GM19397 (cell line): ENCODE measurements at regions not wholly inside any gene's neighbourhood (a gene's known extent, or its start where the extent isn't known, plus 50 kb on each side); places are given as distances from the start of the nearest gene placed in this dataset.
A peak's percentile ranks its signal among the peaks of the same experiment; 100 is the strongest.

ENCODE experiments used
- ATAC-seq: cut with Tn5 transposase; IDR thresholded peaks from one replicate; pipeline ENCODE4 v1.9.1; 2021; ENCODE audit warnings: mild to moderate bottlenecking, moderate library complexity; ENCODE audit not compliant: unreplicated experiment

DNA sequence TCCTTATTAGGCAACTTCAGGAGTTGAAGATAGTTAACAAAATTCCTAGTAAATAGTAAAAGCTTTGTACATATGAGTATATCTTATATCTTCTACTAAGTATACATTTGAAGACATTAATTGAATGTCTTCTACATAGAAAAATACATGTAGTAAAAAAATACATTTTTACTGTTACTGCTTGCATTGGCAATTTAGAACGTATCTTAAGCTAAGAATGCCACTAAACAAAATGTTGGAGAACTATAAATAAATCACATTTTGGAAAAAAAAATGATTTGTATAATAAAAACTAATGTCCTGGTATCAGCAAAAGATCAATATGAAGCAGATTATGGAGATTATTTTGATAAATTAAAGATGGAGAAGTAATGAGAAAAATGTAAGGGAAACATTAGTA is 434.2 kb upstream of the SLC8A1 start:
- no peak for ATAC-seq

DNA sequence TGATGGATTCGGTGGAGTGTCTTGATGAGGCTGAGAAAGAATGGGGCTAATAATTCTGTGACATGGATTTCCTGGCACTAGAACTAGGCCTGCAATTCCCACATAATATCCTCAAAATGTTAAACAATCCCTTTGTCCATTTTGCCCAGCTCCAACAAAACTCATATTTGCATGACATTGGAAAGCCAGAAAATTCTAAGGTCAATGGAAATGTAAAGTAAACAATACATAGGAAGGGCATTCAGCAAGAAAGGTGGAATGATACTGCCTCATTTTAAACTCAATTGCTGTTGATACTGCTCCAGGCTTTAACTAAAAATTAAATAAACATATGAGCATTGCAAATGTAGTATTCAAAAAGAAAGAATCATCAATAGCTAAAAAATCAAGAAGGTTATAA is 434.8 kb upstream of the SLC8A1 start:
- ATAC-seq = no peak

DNA sequence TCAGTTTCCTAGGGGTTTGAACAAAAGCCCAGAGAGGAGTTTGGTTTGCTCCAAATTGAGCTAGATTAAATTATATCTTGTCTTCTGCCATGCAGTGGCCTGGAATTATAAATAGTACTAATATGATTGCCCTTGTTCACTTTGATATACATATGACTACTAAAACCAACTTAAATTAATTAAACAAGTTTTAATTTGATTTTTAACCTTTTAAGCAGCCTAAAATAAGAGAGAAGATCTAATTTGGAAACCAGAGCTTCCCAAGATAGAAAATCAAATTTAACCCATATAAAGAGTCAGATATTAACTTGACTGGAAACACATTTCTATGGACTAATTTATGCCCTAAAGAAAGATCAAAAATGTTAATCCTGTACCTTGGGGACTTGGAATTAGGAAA is 444.5 kb upstream of the SLC8A1 start:
- ATAC-seq = no peak

DNA sequence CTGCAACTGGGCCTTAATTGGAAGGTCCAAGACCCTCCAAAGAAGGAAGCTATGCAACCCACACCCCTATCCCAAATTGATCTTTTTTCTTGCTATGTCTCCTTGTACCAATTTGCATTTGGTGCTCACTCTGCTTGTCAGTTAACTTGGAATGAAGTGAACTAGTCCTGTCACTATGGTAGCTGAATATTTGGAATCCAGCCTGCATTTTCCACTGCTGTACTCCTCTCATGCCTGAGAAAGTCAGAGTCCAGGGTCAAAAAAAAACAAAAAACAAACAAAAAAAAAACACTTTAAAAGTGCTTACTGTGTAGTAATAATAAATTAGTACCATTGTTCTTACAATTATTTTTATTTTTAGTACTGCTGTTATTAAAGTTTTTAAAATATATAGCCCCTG is 462.8 kb upstream of the SLC8A1 start:
- ATAC-seq = no peak

DNA sequence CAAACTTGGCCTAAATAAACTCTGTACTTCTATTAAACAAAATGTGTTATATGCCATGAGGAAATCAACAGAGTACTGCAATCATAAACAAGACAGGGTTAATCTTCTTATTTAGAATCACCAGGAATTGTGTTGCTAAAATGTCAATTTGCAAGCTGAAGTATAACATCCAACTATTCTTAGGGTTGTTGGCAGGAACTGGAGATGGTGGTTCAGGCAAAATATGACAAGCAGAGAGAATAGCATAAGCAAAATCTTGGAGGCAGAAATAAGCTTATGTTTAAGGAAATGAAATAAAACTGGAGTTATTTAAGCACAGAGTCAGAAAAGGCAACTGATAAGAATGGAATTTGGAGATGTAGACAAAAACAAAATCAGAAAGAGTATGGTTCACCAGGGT is 463.8 kb upstream of the SLC8A1 start:
- ATAC-seq = no peak

DNA sequence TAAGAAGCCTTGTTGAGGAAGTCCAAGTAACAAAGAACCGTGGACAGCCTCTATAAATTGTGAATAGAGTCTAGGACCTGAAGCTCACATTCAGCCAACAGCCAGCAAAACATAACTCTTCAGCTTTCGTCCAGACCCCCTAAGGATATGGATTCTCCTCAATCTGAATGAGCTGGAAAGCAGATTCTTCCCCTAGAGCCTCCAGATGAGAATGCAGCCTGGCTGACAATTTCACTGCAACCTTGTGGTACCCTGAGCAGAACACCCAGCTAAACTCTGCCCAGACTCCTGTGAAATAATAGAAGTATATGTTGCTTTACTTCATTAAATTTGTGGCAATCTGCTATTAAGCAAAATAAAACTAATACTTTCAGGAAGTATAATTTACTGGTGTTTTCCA is 483.5 kb upstream of the SLC8A1 start:
- ATAC-seq = no peak

DNA sequence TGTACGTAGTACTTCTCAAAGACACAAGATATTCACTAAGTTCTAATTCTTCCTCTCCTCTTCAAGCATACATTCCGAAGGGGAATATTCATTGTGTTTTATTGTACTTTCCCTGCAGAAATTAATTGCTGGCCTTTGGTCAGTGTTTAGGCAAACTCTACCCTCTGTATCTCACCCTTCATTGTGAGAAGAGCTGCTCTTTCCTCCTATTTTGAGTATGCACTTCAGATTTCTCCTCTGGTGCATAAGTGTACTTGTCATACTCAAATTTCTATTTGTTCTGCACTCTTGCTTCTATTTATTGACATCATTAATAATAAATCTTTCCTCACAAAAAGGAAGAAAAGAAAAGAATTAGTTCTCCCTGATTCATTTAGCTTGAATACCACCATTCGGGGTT is 485.4 kb upstream of the SLC8A1 start:
- no peak for ATAC-seq

DNA sequence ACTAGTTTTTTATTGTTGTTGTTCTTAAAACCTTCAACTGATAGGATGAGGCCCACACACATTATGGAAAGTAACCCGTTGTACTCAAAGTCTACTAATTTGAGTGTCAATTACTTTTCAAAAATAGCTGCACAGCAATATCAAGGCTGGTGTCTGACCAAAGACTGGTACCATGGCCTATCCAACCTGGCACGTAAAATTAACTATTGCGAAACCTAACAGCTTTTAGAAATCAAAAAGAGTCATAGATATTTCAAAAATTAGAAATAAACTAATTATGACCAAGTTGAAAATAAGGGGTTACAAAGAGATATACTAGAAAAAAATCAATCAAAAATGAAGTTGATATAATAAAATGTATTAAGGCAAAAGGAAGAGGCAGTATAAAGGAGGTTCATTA is 501.5 kb upstream of the SLC8A1 start:
- ATAC-seq = no peak

DNA sequence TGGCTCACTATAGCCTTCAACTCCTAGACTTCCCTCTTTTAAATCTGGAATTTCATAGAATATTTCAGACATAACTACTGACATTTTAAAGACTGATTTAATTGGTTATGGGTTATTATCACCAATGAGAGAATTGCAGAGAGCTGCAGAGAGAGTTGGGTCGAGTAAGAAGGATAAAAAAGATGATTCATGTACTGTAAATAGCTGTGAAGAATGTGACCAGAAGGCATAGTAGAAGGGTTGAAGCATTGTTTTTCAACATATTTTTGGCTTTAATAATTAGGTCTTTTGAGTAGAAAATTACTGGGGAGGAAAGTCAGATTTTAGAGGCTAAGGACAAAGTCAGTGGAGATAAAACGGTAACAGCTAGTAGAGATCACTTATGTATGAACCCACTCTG is 503.2 kb upstream of the SLC8A1 start:
- ATAC-seq = no peak

DNA sequence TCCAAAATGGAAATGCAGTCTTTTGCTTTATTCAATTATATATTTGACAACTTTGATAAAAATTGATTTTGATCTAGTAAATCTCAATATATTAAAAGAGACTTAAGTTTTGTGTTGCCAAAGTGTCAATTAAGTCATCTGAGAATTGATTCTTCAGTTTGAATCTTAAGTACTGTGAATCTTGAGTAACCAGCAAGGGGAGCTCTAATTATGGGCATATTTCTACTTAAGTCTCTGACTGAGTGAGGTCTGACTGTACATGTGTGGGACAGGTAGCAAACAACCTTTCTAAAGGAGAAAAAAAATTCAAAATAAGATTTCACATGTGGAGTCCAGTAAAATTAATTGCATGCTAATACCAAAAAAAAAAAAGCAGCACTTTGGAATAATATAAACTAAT is 503.7 kb upstream of the SLC8A1 start:
- no peak for ATAC-seq

DNA sequence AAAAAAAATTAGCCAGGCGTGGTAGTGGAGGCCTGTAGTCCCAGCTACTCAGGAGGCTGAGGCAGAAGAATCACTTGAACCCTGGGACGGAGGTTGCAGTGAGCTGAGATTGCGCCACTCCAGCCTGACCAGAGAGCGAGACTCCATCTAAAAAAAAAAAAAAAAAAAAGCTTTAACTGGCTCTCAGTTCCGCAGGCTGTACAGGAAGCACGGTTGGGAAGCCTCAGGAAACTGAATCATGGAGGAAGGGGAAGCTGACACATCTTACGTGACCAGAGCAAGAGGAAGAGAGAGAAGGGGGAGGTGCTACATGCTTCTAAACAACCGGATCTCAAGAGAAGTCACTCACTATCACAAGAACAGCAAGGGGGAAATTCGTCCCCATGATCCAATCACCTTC is 505.6 kb upstream of the SLC8A1 start:
- ATAC-seq = no peak

DNA sequence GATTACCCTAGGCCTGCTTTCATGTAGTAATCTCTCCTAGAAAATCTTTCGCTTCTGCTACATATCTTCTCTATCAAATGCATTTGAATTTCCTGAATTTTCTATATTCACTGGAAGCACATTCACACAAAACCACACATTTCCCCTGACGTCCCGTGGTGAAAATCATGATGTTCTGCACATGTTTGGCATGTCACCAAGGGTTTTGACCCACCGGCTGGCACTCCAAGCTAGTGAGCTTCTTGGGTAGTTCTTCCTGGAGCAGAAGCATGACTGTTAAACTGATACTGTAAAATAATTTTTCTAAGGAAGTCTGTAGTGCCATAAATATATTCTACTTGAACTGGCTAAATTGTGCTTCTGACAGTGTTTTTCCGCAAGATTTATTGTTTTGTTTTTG is 510.1 kb upstream of the SLC8A1 start:
- no peak for ATAC-seq

DNA sequence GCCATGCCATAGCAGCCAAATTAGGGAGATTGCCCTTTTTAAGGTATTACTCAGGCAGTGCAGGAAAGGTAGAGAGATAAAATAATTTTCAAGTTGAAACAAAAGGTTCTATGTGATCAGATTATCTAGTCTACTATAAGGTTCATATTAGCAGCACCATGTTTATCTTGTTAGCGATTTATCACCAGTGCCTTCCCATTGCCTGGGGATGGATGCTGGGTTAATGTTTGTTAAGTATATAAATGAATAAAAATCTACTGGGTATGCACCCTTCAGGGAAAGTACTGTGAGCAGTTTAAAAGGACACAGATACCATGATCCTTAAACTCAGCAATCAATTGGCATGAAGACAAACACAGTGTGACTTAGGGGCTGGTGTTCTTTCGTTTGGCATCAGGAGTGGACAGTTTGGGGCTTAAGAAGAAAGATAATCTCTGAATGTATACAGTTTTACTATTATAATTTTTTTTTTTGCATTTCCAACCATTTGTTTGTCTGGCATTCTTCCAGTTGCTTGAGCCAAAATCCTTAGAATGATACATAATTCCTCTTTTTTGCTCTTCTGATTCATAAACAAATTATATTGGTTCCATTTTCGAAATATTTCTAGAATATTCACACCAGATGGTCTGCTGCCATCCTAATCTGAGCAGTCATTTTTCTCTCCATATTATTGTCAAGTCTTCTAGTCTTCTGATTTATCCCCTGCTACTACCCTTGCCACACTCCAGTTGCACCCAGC is 512.8 kb upstream of the SLC8A1 start:
- no peak for ATAC-seq

DNA sequence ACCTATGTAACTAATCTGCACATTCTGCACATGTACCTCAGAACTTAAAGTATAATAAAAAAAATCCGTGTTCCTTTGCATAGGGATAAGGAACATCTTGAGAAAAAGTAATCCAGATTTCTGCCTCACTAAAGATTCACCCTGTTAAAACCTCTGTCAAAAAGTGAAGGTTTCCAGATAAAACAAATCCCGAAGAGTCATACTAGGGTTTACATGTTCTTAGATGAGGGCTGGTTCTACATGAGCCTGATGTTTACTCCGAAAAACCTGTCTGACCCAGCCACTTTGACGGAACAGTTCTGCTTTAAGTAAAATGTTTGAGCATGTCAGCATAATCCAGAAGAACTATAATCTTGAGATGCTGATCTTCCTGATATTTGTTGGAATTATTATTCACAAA is 515.6 kb upstream of the SLC8A1 start:
- no peak for ATAC-seq

DNA sequence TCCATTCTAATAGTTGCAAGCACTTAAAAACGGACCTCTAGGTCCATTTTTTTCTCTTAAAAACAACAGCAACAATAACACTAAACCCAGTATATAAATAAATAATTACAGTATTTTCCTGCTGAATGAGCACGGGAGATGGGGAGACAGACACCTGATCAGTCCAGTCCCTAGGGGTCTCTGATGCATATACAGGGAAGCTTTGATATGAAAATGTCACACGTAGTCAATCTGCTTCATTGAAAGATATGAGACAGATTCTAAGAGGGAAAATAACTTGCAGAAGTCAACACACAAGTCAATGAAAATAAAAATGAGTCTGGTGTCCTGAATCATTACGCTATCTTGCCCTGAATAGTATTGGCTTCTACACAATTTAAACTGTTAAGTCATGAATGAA is 523.3 kb upstream of the SLC8A1 start:
- no peak for ATAC-seq

DNA sequence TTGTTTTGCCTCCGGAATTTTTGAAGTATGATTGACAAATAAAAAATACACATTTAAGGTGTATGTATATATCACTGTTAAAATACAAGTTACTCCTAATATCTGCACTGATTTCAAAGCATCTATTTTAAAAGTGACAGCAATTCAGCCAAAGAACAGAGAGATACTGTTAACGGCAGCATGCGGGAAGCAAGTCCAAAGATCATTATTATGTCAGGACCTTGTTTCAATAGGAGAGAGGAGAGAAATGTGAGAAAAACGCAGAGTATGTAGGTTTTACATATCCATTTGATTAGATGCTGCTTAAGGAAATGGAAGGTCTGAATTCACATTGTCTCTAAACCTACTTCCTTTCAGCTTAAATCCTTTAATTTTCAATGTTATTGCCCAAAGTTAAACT is 545.5 kb upstream of the SLC8A1 start:
- no peak for ATAC-seq

DNA sequence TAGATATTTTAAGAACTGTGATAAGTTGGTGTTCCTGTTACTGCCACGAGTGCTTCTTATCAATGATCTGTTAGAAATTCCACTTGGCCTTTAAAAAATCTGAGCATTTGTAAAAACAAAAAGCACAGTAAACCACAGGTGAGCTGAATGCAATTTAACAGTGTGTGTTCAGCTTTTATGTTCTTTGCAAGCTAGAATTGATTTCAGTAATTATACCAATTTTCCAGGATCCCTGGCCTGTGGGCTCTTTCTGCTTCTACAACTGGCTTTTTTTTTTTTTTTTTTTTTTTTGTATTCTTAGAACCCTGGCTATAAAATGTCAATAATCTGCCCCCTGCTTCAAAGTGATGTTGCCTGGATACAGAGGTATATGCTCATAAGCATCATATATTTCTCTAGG is 548.5 kb upstream of the SLC8A1 start:
- no peak for ATAC-seq

DNA sequence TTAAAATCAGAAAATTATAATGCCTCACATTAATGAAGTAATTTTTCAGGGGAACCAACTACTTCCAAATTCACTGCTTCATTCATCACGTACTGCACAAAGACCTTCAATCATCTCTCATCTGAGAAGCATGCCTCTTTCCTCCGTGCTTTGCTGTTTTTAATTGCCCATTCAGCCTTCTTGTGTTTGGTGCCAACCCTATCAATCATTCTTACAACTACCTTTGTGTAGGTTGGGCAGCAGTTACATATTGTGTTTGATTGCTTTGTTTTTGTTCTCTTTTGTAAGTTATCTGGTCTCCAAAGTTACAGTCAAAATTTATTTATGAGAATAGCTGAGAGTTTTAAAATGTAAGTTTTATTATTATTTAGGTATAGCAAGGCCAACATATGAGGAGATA is 549.0 kb upstream of the SLC8A1 start:
- ATAC-seq = no peak

DNA sequence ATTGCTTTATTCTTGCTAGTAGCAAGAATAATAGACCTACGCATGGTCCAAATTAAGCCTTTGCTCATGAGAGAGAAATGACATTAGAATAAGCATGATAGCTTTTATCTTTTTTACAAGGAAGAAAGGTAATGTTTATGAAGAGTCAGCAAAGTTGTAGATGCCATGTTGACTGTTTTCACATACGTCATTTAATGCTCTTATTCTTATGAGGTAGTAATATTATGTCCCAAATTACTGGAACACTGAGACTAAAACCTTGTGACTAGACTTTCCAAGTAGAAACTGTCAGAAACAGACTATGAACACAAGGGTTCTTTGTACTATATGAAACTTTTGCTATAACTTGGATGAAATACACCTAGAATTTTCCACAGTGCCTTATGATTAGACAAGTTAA is 552.8 kb upstream of the SLC8A1 start:
- ATAC-seq = no peak

DNA sequence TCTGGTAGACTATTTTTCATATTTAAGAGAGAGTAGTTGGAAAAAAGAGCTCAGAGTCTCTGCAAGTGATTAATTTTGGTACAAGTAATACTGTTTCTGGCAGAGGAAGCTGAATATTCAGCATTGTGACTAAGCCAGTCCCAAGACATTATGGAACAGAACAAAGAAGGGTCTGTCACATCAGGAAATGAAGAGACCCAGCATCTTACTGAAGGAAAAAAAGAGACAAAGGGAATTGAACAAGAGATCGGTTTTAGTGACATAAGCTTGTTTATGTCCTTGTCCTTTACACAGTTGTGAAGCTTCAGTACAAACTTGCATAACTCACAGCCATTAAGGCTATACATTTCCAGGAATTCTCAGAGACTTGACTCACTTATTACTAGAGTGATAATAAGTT is 568.5 kb upstream of the SLC8A1 start:
- no peak for ATAC-seq

DNA sequence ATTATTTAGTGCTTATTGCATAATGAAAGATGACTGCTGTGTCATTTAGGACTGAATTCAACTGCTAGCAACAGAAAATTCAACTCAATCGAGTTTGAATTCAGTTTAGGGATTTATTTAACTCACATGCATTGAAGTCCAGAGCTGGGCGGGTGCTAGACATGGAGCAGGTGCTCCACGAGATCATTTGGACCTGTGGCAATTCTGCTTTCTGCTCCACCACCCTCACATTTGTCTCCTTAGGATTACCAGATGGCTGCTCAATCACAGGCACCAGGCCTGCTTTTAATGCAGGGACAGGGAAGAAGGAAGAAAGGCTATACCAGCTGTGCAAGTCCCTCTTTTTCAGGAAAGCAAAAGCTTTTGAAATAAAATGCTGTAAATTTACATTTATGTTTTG is 572.9 kb upstream of the SLC8A1 start:
- no peak for ATAC-seq

DNA sequence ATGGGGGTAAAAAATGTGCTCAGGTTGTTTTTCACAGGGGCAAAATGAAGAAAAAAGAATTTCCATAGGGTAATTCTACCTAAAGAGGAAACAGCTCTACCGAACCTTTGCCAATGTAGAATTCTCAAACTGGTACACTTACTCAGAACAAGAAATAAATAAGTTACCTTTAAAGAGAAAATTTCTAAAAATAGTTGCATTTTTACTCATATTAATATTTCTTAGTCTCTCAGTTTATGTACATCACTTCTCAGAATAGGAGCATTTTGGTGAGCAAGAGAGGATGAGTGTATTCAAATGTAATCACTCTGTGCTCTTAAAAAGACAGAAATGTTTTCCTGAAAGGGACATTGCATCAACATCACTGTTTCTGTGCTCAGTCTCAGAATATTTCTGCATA is 574.7 kb upstream of the SLC8A1 start:
- ATAC-seq = peak; percentile 64

DNA sequence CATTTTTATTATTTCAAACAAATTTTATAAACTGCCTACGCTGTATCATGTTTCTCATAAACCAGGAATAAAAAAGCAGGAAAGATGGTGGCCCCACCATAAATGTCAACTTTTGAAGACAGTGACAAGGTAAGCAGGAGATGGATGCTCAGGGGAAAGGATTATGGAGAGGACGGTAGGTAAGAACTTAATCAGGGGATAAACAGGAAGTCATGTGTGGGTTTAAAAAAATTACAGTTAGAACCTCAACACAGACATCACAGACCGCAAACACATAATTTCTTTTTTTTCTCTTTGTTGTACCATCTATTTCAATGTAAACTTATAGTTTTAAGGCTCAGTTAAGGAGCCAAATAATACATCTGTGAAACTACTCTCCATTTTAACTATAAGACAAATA is 575.2 kb upstream of the SLC8A1 start:
- no peak for ATAC-seq

DNA sequence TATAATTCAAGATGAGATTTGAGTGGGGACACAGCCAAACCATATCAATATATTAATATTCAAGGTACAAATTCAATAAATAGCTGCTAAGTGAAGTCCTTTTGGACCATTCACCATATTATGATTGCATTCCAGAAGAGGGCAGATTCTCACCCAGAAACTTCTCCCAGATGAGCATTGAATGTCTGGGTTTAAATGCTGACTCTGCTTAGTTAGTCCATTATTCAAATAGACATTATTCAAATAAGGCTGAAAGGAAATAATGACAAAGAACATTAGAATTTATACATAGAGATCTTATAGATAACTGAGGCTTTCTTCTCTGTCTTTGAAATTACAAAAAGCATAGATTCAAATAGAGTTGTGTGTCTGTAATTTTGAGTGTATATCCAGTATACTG is 579.4 kb upstream of the SLC8A1 start:
- ATAC-seq = no peak
